Activated CD8-positive, alpha-beta memory T cell treated with anti-CD3 and anti-CD28 coated beads, Interleukin-2, amount 50 U/mL, for 4 hours (primary cell): ENCODE measurements at regions not wholly inside any gene's neighbourhood (a gene's known extent, or its start where the extent isn't known, plus 50 kb on each side); places are given as distances from the start of the nearest gene placed in this dataset.

ENCODE experiments used
- DNase-seq: peaks from one replicate; pipeline ENCODE4 v3.0.0-alpha.2; 2020

DNA sequence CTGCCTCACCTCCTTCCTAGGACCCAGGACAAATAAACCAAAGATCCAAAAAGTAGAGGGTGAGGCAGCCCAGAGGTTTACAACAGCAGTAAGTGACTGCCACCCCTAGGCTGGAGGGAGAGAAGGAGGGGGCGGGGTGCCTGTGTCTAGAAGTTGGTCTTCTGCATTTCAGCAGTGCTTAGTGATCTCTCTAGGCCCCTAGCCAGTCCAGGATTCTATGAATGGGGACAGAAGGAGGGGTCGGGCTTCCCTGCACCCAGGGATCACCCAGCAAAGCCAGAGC is 62.8 kb upstream of the KDM7A start:
- no peak for DNase-seq

DNA sequence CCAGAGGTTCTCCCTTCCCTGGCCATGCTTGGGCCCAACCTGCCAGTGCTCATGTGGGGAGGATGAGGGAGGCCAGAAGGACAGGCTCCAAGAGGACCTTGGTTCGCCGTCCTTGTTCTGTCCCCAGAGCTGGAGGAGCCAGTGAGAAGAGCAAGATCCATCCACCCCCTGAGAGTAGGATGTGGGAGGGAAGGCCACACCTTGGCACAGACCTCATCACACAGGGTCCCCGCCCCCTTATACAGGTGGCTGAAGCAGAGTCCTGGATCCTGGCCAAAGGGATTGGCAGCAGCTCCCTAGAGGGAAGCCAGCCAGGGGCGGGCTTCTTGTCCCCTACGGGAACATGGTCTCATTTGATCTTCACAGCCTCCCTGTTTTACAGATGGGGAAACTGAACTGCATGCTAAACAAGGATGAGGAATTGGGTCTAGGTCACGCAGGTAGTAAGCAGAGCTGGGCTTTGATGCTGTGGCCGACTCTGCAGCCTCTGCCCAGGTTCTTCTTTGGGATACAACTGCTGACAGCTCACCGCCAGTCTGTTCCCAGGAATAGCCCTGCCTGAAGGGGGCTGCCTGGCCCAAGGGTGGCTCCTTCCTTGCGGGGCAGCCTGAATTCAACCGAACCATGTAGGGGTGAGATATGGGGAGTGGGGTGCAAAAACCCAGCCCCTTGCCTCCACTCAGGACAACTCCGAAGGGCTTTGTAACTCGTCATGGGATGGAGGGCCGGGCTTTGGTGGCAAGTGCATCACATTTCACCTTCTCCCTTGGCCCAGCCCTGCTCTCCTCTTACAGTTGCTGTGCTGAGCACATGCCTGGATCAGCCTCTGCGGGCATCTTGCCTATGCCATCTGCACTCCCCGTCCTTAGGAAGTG is 62.2 kb upstream of the KDM7A start:
- no peak for DNase-seq

DNA sequence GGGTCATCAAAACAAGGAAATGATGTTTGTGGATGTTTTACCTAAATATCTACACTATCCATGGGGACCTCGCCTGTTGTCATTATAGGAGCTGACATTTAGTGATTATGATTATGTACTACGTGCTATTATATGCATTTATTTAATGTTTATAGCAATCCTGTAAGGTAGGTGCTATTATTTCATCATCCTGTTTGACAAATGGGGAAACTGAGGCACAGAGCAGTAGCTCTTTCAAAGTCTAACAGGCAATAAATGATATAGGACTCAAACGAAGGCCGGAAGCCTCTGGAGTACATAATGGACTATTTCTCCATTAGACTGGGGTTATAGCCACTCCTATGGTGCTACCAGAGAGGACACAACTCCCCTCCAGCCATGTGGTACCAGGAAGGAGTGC is 60.6 kb upstream of the KDM7A start:
- DNase-seq = no peak

GRCh38 chr7:140236626-140237025 is 59.8 kb upstream of the KDM7A start:
- DNase-seq = no peak

DNA sequence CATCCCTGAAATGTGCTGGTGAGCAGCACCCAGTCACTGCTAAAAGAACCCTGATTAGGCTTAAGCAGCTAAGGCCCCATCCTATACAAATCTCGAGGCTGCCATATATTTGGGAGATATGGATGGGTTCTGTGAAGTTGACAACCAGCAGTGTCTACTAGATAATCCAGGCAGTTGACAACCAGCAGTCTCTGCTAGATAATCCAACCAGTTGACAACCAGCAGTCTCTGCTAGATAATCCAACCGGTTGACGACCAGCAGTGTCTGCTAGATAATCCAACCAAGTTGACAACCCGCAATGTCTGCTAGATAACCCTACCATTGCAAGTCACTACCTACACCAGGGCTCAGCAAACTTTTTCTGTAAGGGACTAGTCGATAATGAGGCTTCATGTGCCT is 58.3 kb upstream of the KDM7A start:
- no peak for DNase-seq

DNA sequence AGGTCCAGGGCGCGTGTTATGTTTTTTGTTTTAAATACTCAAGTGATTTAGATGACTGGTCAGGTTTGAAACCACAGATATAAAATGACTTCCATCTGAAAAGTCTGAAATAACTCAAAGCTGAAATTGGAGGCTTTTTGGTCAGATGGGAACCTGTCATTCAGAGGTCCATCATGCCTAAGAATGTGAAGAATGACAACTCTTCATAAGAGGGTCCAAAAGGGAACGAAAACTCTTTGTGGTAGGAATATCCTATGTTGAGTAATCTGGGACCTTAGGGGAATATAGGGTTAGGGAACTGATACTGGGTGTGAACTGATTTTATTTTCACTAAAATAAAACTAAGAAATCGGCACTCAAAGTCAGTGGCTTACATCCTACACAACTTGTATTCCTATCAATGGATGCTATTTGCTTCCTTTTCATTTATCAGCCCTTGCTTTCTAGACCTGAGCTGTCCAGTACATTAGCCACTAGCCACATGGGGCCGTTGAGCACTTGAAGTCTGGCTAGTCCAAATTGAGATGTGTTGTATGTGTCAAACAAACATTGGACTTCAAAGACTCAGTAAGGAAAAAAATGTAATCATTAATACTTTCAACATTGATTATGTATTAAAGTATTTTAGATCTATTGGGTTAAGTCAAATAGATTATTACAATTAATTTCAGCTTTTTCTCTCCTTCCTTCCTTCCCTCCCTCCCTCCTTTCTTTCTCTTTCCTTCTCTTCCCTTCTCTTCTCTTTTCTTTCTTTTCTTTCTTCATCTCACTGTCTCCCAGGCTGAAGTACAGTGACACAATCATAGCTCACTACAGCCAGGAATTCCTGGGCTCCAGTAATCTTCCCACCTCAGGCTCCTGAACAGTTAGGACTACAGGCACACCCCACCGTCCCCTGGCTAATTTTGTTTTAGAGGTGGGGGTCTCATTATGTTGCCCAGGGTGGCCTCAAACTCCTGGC is 56.5 kb upstream of the KDM7A start:
- DNase-seq = no peak

GRCh38 chr7:140231771-140232491 is 55.1 kb upstream of the KDM7A start:
- peak; percentile 30 for DNase-seq

- peak; percentile 69 for DNase-seq
Observed at GRCh38 chr7:140230861-140231770, 54.3 kb upstream of the KDM7A start.

GRCh38 chr7:140230516-140230860 is 53.7 kb upstream of the KDM7A start:
- DNase-seq = peak; percentile 82

DNA sequence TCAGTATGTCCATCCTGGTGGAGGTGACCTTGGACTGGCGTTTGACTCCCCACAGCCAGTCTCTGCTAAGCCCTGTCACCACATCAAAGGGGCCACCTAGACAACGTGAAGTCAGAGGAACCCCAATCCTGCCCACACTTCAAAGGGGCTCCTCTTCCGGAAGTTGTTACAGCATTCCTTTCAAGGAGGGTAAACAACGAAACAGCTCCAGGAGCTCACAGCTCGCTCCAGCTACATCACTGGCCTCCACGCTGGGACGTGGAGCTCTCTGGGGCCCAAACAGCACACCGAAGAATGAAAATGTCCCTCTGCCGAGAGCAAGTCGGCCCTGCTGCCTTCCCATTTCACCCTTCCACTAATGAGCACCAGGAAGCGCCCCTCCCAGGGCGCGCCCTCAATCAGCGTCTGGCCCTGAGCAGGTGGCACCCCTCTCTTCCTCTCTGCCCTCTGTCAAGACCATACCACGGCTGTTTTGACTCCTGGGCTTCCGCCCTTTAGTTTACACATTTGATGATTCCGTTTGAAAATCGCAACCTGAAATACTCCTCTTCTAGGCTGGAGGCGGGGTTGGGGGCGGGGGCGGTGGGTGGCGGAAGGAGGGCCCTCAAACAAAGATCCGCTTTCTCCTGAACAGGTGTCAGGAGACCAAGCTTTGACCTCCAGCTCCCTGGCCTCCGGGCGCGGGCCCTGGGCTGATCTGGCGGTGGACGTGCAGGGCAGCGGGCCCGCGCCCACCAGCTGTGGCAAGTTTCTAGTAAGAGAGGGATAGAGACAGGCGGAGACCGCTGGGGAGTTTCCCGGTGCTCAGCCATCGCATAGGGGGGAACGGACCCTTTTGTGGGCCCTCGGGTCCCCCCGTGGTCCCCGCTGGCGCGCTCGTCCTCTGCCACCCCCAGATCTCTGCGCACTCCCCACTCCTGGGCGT is 53.1 kb upstream of the KDM7A start:
- peak; percentile 64 for DNase-seq

DNA sequence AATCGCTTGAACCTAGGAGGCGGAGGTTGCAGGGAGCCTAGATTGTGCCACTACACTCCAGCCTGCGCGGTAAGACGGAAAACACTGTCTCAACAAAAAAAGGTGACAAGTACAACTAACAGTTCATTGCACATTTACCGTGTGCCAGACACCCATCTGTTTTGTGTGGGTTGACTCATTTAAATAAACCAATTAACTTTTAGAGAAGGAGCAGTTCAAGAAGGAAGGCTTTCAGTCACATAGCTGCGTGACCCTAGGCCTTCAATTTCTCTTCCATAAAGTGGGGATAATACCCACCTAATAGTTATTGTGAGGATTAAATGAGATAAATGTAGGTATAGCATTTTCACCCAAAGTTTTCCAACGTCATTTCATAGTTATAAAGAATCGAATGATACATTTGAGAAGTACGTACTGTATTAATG is 52.3 kb upstream of the KDM7A start:
- DNase-seq = no peak
